Right lobe of liver (tissue), 6 donors: ENCODE measurements at regions not wholly inside any gene's neighbourhood (a gene's known extent, or its start where the extent isn't known, plus 50 kb on each side); places are given as distances from the start of the nearest gene placed in this dataset.

Experiments
- ATAC-seq, 4 donors: fragments of 200-7000 bp; cut with Tn5 transposase; one replicate each; pipeline ENCODE4 v1.9.1; 2020; ENCODE audit warnings: mild to moderate bottlenecking in 4 of 4, moderate library complexity in 4 of 4
- DNase-seq, 3 donors: peaks; one replicate each; pipeline ENCODE4 v3.0.0-alpha.2; 2020
- H3K27ac ChIP-seq, 3 donors: fragments of 200-600 bp; one replicate each; pipeline ENCODE4 v1.8.0; 2022
- H3K27me3 ChIP-seq, 2 donors: fragments of 200-600 bp; one replicate each; pipeline ENCODE4 v1.8.0; 2022
- H3K36me3 ChIP-seq, 4 donors: fragments of 200-600 bp; sonication (generic) in 1 of 4; one replicate each; pipeline versions ENCODE4 v1.5.1 to v1.8.0; 2017 to 2022; ENCODE audit warnings: control low read depth in 1 of 4
- H3K4me1 ChIP-seq, 4 donors: fragments of 200-600 bp; sonication (generic) in 1 of 4; one replicate each; pipeline versions ENCODE4 v1.5.1 to v1.8.0; 2017 to 2022; ENCODE audit warnings: control low read depth in 1 of 4
- H3K4me3 ChIP-seq, 3 donors: fragments of 200-600 bp; one replicate each; pipeline ENCODE4 v1.8.0; 2022
- H3K9me3 ChIP-seq, 4 donors: fragments of 200-600 bp; sonication (generic) in 1 of 4; one replicate each; pipeline versions ENCODE4 v1.5.1 to v1.8.0; 2017 to 2022; ENCODE audit warnings: control low read depth in 1 of 4
- POLR2A ChIP-seq: fragments of 450-650 bp; IDR thresholded peaks from one replicate; pipeline ENCODE4 v1.6.1; 2017; ENCODE audit warnings: antibody characterized with exemption, mild to moderate bottlenecking
- WGBS: methylation state at CpG from one replicate; pipeline ENCODE4 v1.1.6; 2018; ENCODE audit warnings: low coverage, low lambda C conversion rate; ENCODE audit not compliant: insufficient coverage; ENCODE audit errors: missing lambda C conversion rate; 5-methylcytosine and 5-hydroxymethylcytosine counted together
- intact Hi-C, 2 donors: fragments of 100-400 bp; cut with DNase I; formaldehyde crosslinking; loops; one replicate each; pipeline versions ENCODE4 v1.11.2 to v1.14.1; 2022
- TF ChIP-seq, protein P1 (sequence below), 4 donors: fragments of 200-600 bp in 3 of 4; fragments of 450-650 bp in 1 of 4; IDR thresholded peaks; one replicate each; pipeline versions ENCODE4 v1.5.1 to v1.8.0; 2016 to 2022; ENCODE audit warnings: antibody characterized with exemption in 4 of 4, mild to moderate bottlenecking in 2 of 4
- donor health status: DM: no; HTN: yes; CAD: no.
- donor health status: DM: no; HTN: no; CAD: no.
- donor health status: DM: no; HTN: no; CAD: no.
- donor health status: DM: no; HTN: yes; CAD: no.
- donor health status: DM: no; HTN: yes; CAD: no.

DNA sequence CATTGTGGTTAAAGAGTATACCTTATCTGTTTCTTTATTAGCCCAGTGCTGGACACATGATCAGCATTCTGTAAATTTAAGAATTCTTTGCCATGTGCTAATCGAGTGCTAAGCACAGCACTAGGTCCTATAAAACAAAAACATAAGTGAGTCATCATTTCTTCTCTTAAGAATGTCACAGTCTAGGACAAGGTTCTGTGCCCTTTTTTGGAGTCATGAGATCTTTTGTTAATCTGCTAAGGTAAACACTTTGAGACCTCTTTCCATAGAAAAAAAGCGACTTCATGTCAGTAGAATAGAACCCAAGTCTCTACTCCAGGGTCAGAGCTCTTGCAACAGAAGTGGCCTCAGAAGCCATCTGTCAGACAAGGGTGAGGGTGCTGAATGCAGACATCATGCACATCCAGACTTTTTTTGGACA, 70.0 kb upstream of the NFIA start:
- DNase-seq (no peak), ATAC-seq (no peak)
- H3K4me1 ChIP-seq = no peaks in the 10 kb centered on the region
- H3K27ac ChIP-seq = no peak overlapping the region
- WGBS = 76% methylated on average over 2 of the region's 2 CpGs
- no peaks in the 10 kb centered on the region for H3K27me3 ChIP-seq
- H3K9me3 ChIP-seq = no peaks in the 10 kb centered on the region
- H3K4me3 ChIP-seq = no peak overlapping the region
- intact Hi-C loops = no loop called here
- no peaks in the 10 kb centered on the region for H3K36me3 ChIP-seq
- no peak for TF ChIP-seq POLR2A
- TF ChIP-seq, protein P1, sequence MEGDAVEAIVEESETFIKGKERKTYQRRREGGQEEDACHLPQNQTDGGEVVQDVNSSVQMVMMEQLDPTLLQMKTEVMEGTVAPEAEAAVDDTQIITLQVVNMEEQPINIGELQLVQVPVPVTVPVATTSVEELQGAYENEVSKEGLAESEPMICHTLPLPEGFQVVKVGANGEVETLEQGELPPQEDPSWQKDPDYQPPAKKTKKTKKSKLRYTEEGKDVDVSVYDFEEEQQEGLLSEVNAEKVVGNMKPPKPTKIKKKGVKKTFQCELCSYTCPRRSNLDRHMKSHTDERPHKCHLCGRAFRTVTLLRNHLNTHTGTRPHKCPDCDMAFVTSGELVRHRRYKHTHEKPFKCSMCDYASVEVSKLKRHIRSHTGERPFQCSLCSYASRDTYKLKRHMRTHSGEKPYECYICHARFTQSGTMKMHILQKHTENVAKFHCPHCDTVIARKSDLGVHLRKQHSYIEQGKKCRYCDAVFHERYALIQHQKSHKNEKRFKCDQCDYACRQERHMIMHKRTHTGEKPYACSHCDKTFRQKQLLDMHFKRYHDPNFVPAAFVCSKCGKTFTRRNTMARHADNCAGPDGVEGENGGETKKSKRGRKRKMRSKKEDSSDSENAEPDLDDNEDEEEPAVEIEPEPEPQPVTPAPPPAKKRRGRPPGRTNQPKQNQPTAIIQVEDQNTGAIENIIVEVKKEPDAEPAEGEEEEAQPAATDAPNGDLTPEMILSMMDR (IDR thresholded peaks at IDR 0.05) = no peak

- 56% methylated on average over 9 of the region's 11 CpGs for WGBS
- no peaks in the 10 kb centered on the region for H3K9me3 ChIP-seq
Measured at GRCh38 chr1:61011561-61012263, 70.6 kb upstream of the NFIA start.

GRCh38 chr1:61007534-61008364, 74.6 kb upstream of the NFIA start:
- H3K4me3 ChIP-seq = no peak overlapping the region
- no peak overlapping the region for H3K27ac ChIP-seq
- H3K36me3 ChIP-seq = no peaks in the 10 kb centered on the region
- H3K4me1 ChIP-seq = no peaks in the 10 kb centered on the region
- ATAC-seq = no peak
- 72% methylated on average over 5 of the region's 5 CpGs for WGBS
- intact Hi-C loops = no loop called here
- H3K27me3 ChIP-seq = no peaks in the 10 kb centered on the region
- no peaks in the 10 kb centered on the region for H3K9me3 ChIP-seq
- no peak for DNase-seq
- TF ChIP-seq POLR2A = no peak
- TF ChIP-seq, protein P1 (IDR thresholded peaks at IDR 0.05) = no peak

More at GRCh38 chr1:61011561-61012263, 70.6 kb upstream of the NFIA start:
- ATAC-seq = no peak
- H3K27me3 ChIP-seq = no peaks in the 10 kb centered on the region
- H3K4me1 ChIP-seq = no peaks in the 10 kb centered on the region
- H3K36me3 ChIP-seq = no peaks in the 10 kb centered on the region
- H3K4me3 ChIP-seq = no peak overlapping the region
- H3K27ac ChIP-seq = no peak overlapping the region
- DNase-seq = no peak
- intact Hi-C loops = no loop called here
- TF ChIP-seq, protein P1 (IDR thresholded peaks at IDR 0.05) = no peak
- TF ChIP-seq POLR2A = no peak

DNA sequence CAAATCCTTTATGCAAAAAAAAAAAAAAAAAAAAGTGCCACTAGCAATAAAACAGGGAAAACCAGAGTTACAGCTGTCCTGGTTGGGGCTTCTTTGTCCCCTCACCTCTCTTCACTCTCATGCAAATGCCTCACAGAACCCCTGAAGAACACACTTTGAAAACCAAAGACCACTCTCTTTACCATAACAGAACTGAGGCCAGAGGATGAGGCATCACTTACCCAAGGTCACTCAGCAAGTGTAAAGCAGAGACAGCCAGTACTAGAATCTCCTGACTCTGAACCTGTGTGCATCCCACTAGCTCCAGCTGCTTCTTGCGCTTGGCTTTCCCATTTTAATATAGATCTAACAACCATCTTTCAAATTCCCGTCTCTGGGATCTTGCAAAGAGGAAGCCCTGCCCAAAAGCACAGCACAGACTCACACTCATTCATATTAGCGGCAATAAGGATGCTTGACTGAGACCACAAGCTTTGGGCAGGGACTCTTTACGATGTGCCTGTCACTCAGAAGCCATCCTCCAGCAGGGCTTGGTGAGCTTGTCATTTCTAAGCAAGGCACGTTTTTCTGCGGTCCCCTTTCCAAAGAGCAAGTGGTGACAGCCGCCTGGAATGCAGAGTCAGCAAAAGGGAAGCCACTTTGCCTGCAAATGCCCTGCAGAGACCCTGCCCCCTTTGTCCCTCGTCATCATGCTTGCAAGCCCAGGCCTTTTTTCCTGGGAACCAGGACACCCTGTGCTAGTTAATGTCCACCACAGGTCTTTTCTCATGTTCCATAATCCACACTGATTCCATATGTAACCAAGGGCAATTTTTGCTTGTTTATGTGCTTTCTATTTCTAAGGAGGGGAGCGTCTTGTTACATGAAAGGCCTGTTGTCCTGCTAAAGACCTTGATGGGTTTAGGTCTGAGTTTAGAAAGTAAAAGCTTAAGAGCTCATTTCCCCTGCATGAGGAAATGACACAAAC, 76.5 kb upstream of the NFIA start:
- Histone ChIP-seq H3K27me3 (no peaks in the 10 kb centered on the region), H3K36me3 (no peaks in the 10 kb centered on the region), H3K9me3 (no peaks in the 10 kb centered on the region), H3K27ac (no peak overlapping the region), H3K4me1 (no peaks in the 10 kb centered on the region), H3K4me3 (no peak overlapping the region)
- DNase-seq (no peak), ATAC-seq (peak in 3 of 4 donors; percentile 11 to 43 (median 39))
- no peak for TF ChIP-seq POLR2A
- TF ChIP-seq, protein P1 (IDR thresholded peaks at IDR 0.05) = no peak
- WGBS = 55% methylated on average over 7 of the region's 9 CpGs
- intact Hi-C loops = no loop called here
